ENCODE measurements at regions not wholly inside any gene's neighbourhood (a gene's known extent, or its start where the extent isn't known, plus 50 kb on each side); places are given as distances from the start of the nearest gene placed in this dataset.
"Not testable (repeated sequence)": the region's sequence is repeated elsewhere in the genome, so short reads cannot be mapped to it uniquely, and the experiment has no call there.

DNA sequence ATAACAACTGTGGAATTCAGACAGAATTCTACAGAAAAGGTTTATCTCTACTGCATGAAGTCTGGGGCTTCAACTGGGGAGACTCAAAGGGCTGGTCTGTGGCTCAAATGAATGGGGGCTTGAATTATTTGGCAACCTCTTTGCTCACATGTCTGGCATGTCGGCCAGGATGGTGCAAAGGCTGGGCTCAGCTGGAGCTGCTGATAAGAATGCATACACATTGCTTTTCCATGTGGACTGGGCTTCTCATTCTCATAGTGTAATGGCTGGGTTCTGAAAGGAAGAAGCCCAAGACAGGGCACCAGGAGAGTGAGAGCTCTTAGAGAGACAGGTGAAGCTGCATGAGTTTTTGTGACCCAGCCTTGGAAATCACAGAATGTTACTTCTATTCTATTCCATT, 194.3 kb upstream of the SGO1 start:
- H3K9me3 ChIP-seq (ENCODE audit: low read depth): no peaks in the 10 kb centered on the region
- no peak overlapping the region for H3K9ac ChIP-seq
- in situ Hi-C loops (cut with MboI): no loop called here
- 38 to 53% methylated on average over 1 of the region's 1 CpG for WGBS, 2 experiments (ENCODE audit: low coverage in 1 of 2, low lambda C conversion rate in 2 of 2, missing lambda C conversion rate in 2 of 2)
- no peak for DNase-seq
- no peaks in the 10 kb centered on the region for H3F3A ChIP-seq (ENCODE audit: insufficient read depth)
- no peaks in the 10 kb centered on the region for H3K4me1 ChIP-seq (ENCODE audit: insufficient read depth)
- H3K79me2 ChIP-seq (ENCODE audit: insufficient read depth): no peaks in the 10 kb centered on the region
- H3K9me2 ChIP-seq (ENCODE audit: insufficient read depth): no peaks in the 10 kb centered on the region
- no peak overlapping the region for H2AFZ ChIP-seq
- no peak overlapping the region for H3K4me2 ChIP-seq (ENCODE audit: unreplicated experiment)
- no peak overlapping the region for H3K4me3 ChIP-seq
- TF ChIP-seq EZH2 (IDR thresholded peaks at IDR 0.05; ENCODE audit: insufficient read depth, poor library complexity, severe bottlenecking): no peak
- no peaks in the 10 kb centered on the region for H3K36me3 ChIP-seq (ENCODE audit: low read depth)
- no peaks in the 10 kb centered on the region; the same call in 1 of the 2 replicates for H3K27me3 ChIP-seq (replicated peaks; ENCODE audit: insufficient read depth)
- H4K20me1 ChIP-seq (ENCODE audit: insufficient read depth): no peaks in the 10 kb centered on the region
- no peak overlapping the region for H3K27ac ChIP-seq

DNA sequence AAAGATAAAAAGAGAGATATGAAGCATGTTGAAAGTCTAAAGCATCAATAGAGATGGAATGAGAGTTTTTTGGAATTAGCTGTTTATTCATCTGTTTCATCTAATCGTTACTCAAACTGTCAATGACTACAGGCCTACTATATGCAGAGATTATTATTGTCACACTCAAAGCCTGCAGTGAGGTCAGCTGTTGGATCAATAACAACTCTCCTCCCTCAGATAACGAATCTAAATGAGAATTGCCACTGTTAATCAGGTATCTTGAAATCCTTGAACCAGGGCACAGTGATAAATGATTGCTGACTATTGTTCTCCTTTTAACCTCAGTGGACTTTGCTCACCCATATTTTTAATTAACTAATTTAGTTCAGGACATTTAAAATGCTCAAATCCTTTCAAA, 192.3 kb upstream of the SGO1 start:
- no peak overlapping the region for H3K9ac ChIP-seq
- H3K4me1 ChIP-seq (ENCODE audit: insufficient read depth): no peaks in the 10 kb centered on the region
- 6 to 12% methylated on average over 2 of the region's 2 CpGs for WGBS, 2 experiments (ENCODE audit: low coverage in 1 of 2, low lambda C conversion rate in 2 of 2, missing lambda C conversion rate in 2 of 2)
- no peaks in the 10 kb centered on the region for H3K9me2 ChIP-seq (ENCODE audit: insufficient read depth)
- no peaks in the 10 kb centered on the region for H3K79me2 ChIP-seq (ENCODE audit: insufficient read depth)
- no peaks in the 10 kb centered on the region for H3F3A ChIP-seq (ENCODE audit: insufficient read depth)
- no peaks in the 10 kb centered on the region; the same call in 1 of the 2 replicates for H3K27me3 ChIP-seq (replicated peaks; ENCODE audit: insufficient read depth)
- no peaks in the 10 kb centered on the region for H3K9me3 ChIP-seq (ENCODE audit: low read depth)
- H3K27ac ChIP-seq: no peak overlapping the region
- no peak for TF ChIP-seq EZH2phosphoT487 (IDR thresholded peaks at IDR 0.05; ENCODE audit: insufficient read depth, low read depth)
- TF ChIP-seq EZH2 (IDR thresholded peaks at IDR 0.05; ENCODE audit: insufficient read depth, poor library complexity, severe bottlenecking): no peak
- no peak overlapping the region for H3K4me3 ChIP-seq
- no peaks in the 10 kb centered on the region for H4K20me1 ChIP-seq (ENCODE audit: insufficient read depth)
- no peaks in the 10 kb centered on the region for H3K36me3 ChIP-seq (ENCODE audit: low read depth)
- H2AFZ ChIP-seq: no peak overlapping the region
- no peak for DNase-seq
- H3K4me2 ChIP-seq (ENCODE audit: unreplicated experiment): no peak overlapping the region
- in situ Hi-C loops (cut with MboI): no loop called here

DNA sequence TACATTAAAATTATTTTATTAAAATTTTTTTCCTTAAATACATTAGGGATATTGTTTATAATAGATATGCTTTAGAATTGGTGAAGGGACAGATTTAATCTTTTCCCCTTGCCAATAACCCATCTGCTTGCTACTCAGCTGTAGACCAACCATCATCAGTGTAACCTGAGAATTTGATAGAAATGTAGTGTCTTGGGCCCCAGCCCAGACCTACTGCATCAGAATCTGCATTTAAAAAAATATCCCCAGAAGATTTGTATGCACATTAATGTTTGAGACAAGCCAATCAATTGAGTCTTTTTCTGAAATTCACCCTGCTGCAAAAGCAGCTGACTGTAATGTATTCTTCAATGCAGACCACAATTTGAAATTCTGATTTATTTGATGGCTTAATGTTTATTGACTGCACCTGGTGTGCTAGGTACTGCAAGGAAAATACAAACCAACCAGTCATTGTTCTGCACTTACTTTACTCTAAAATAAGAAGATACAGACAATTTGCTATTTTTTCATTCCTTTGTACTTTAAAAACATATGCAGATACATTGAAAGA, 190.7 kb upstream of the SGO1 start:
- no peaks in the 10 kb centered on the region for H3F3A ChIP-seq (ENCODE audit: insufficient read depth)
- no peak overlapping the region for H3K4me2 ChIP-seq (ENCODE audit: unreplicated experiment)
- in situ Hi-C loops (cut with MboI): no loop called here
- H3K27ac ChIP-seq: no peak overlapping the region
- H3K4me3 ChIP-seq: no peak overlapping the region
- no peaks in the 10 kb centered on the region for H3K36me3 ChIP-seq (ENCODE audit: low read depth)
- no peaks in the 10 kb centered on the region for H3K4me1 ChIP-seq (ENCODE audit: insufficient read depth)
- no peak overlapping the region for H3K9ac ChIP-seq
- H3K9me3 ChIP-seq (ENCODE audit: low read depth): no peaks in the 10 kb centered on the region
- DNase-seq: no peak
- H2AFZ ChIP-seq: no peak overlapping the region
- H3K79me2 ChIP-seq (ENCODE audit: insufficient read depth): no peaks in the 10 kb centered on the region
- no peaks in the 10 kb centered on the region; the same call in 1 of the 2 replicates for H3K27me3 ChIP-seq (replicated peaks; ENCODE audit: insufficient read depth)
- no peak for TF ChIP-seq EZH2phosphoT487 (IDR thresholded peaks at IDR 0.05; ENCODE audit: insufficient read depth, low read depth)
- TF ChIP-seq EZH2 (IDR thresholded peaks at IDR 0.05; ENCODE audit: insufficient read depth, poor library complexity, severe bottlenecking): no peak
- no peaks in the 10 kb centered on the region for H3K9me2 ChIP-seq (ENCODE audit: insufficient read depth)
- H4K20me1 ChIP-seq (ENCODE audit: insufficient read depth): no peaks in the 10 kb centered on the region

DNA sequence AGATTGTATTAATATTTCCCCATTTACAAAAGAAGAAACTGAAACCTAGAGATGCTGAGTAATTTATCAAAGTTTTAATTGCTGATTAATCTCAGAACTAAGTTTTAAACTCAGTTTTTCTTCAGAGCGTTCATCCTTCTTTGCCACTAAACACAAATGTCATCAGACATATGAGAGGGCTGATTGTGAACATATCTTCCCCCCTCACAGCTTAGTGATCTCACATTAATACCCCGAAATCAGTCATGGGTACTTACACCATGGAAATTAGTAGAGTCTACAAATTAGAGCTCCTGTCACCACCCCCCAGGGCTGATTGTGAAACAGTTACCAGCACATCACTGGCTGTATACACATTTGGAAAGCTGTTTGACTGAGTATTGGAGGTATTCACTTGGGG, 189.3 kb upstream of the SGO1 start:
- Histone ChIP-seq H3K9me3 (ENCODE audit: low read depth) (no peaks in the 10 kb centered on the region), H3F3A (ENCODE audit: insufficient read depth) (no peaks in the 10 kb centered on the region), H3K4me1 (ENCODE audit: insufficient read depth) (no peaks in the 10 kb centered on the region), H3K27me3 (replicated peaks; ENCODE audit: insufficient read depth) (no peaks in the 10 kb centered on the region; the same call in 1 of the 2 replicates), H3K9ac (no peak overlapping the region), H3K4me3 (no peak overlapping the region), H3K79me2 (ENCODE audit: insufficient read depth) (no peaks in the 10 kb centered on the region), H3K9me2 (ENCODE audit: insufficient read depth) (no peaks in the 10 kb centered on the region), H3K27ac (no peak overlapping the region), H3K4me2 (ENCODE audit: unreplicated experiment) (no peak overlapping the region), H4K20me1 (ENCODE audit: insufficient read depth) (no peaks in the 10 kb centered on the region), H2AFZ (no peak overlapping the region), H3K36me3 (ENCODE audit: low read depth) (no peaks in the 10 kb centered on the region)
- in situ Hi-C loops (cut with MboI): no loop called here
- TF ChIP-seq EZH2 (IDR thresholded peaks at IDR 0.05; ENCODE audit: insufficient read depth, poor library complexity, severe bottlenecking): no peak
- TF ChIP-seq EZH2phosphoT487 (IDR thresholded peaks at IDR 0.05; ENCODE audit: insufficient read depth, low read depth): no peak
- no peak for DNase-seq
- 30 to 48% methylated on average over 2 of the region's 2 CpGs for WGBS, 2 experiments (ENCODE audit: low coverage in 1 of 2, low lambda C conversion rate in 2 of 2, missing lambda C conversion rate in 2 of 2)

DNA sequence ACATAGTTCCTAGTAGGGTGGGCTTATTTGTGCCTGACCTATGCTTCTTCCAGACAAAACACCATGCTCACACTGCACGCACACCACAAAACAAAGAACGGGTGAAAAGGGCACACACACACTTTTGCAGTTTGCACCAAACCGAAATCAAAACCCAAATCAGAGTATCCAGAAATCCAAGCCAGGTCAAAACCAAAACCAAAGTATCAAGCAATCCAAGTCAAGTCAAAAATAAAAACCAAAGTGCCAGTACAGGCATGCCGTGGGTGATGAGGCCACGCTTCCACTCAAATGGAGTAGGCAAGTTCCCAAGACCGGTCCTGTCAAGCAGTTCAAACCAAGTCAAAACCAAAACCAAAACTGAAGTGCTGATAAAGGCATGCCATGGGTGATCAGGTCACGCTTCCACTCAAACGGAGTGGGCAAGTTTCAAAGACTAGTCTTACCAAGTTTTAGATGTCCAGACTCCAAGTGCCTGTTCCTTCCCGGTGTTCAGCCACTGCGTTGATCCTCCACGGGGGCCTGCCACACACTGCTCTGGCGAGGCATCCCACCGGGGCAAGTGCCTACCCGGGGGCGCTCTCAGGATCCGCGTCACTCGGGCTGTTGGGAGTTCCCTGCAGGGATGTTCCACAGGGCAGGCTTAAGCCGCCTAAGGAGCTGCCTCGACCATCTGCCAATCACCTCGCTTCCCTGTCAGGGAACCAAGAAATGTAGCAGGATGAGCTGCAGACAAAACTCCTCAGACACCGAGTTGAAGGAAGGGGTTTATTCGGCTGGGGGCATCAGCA, 184.5 kb upstream of the SGO1 start:
- H3K27me3 ChIP-seq (replicated peaks; ENCODE audit: insufficient read depth); H3F3A ChIP-seq (ENCODE audit: insufficient read depth); H4K20me1 ChIP-seq (ENCODE audit: insufficient read depth); H3K4me3 ChIP-seq; H3K36me3 ChIP-seq (ENCODE audit: low read depth); DNase-seq; H3K27ac ChIP-seq; H3K4me2 ChIP-seq (ENCODE audit: unreplicated experiment); H3K9me3 ChIP-seq (ENCODE audit: low read depth); H2AFZ ChIP-seq; H3K9ac ChIP-seq; H3K79me2 ChIP-seq (ENCODE audit: insufficient read depth); H3K9me2 ChIP-seq (ENCODE audit: insufficient read depth); H3K4me1 ChIP-seq (ENCODE audit: insufficient read depth); in situ Hi-C loops (cut with MboI): not testable (repeated sequence)
- 77 to 81% methylated on average over 23 of the region's 23 CpGs for WGBS, 2 experiments (ENCODE audit: low coverage in 1 of 2, low lambda C conversion rate in 2 of 2, missing lambda C conversion rate in 2 of 2)
